H9 (cell line): ENCODE measurements at regions not wholly inside any gene's neighbourhood (a gene's known extent, or its start where the extent isn't known, plus 50 kb on each side); places are given as distances from the start of the nearest gene placed in this dataset.

Experiments used
- DNase-seq: peaks from one replicate; pipeline ENCODE4 v3.0.0-alpha.2; 2017
- H2AFZ ChIP-seq: one replicate; pipeline ENCODE4 v1.6.1; 2013; ENCODE audit warnings: mild to moderate bottlenecking, low read length, control low read depth, moderate library complexity
- H2AK5ac ChIP-seq: 2 replicates; pipeline ENCODE4 v1.6.1; 2013; ENCODE audit warnings: low read length, control low read depth, mixed read lengths; ENCODE audit not compliant: insufficient read length
- H2BK120ac ChIP-seq: one replicate; pipeline ENCODE4 v1.6.1; 2013; ENCODE audit warnings: low read depth, mild to moderate bottlenecking, low read length, control low read depth, inconsistent platforms; ENCODE audit not compliant: poor library complexity, severe bottlenecking
- H2BK12ac ChIP-seq: 2 replicates; pipeline ENCODE4 v1.6.1; 2013; ENCODE audit warnings: low read length, control low read depth, mixed read lengths, low read depth; ENCODE audit not compliant: insufficient read length
- H2BK15ac ChIP-seq: 2 replicates; pipeline ENCODE4 v1.6.1; 2013; ENCODE audit warnings: low read depth, low read length, control low read depth
- H2BK20ac ChIP-seq: one replicate; pipeline ENCODE4 v1.6.1; 2013; ENCODE audit warnings: low read depth, mild to moderate bottlenecking, low read length, control low read depth, inconsistent platforms; ENCODE audit not compliant: poor library complexity, severe bottlenecking
- H2BK5ac ChIP-seq: 2 replicates; pipeline ENCODE4 v1.6.1; 2013; ENCODE audit warnings: low read length, control low read depth, mixed read lengths; ENCODE audit not compliant: insufficient read length
- H3K14ac ChIP-seq: 2 replicates; pipeline ENCODE4 v1.6.1; 2013; ENCODE audit warnings: low read length, control low read depth; ENCODE audit not compliant: insufficient read depth
- H3K18ac ChIP-seq: 2 replicates; pipeline ENCODE4 v1.6.1; 2013; ENCODE audit warnings: low read depth, mild to moderate bottlenecking, mixed read lengths, low read length, control low read depth; ENCODE audit not compliant: insufficient read length
- H3K23ac ChIP-seq: 2 replicates; pipeline ENCODE4 v1.6.1; 2013; ENCODE audit warnings: low read length, control low read depth, mixed read lengths, low read depth; ENCODE audit not compliant: insufficient read length
- H3K23me2 ChIP-seq: 2 replicates; pipeline ENCODE4 v1.6.1; 2013; ENCODE audit warnings: low read depth, mild to moderate bottlenecking, mixed read lengths, low read length, control low read depth; ENCODE audit not compliant: insufficient read length, poor library complexity, severe bottlenecking
- H3K27ac ChIP-seq: 2 replicates; pipeline ENCODE4 v1.5.1; 2013; ENCODE audit warnings: low read length, control low read depth, mixed read lengths, low read depth; ENCODE audit not compliant: insufficient read length
- H3K27me3 ChIP-seq: 2 replicates; pipeline ENCODE4 v1.6.1; 2013; ENCODE audit warnings: low read length, control low read depth, inconsistent platforms; ENCODE audit not compliant: insufficient read depth
- H3K4ac ChIP-seq: 2 replicates; pipeline ENCODE4 v1.6.1; 2013; ENCODE audit warnings: low read depth, mild to moderate bottlenecking, control low read depth, inconsistent platforms, low read length, moderate library complexity
- H3K4me1 ChIP-seq: 2 replicates; pipeline ENCODE4 v1.6.1; 2013; ENCODE audit warnings: low read length, control low read depth, inconsistent platforms; ENCODE audit not compliant: insufficient read depth
- H3K4me2 ChIP-seq: 2 replicates; pipeline ENCODE4 v1.6.1; 2013; ENCODE audit warnings: low read length, control low read depth, mixed read lengths; ENCODE audit not compliant: insufficient read length, insufficient read depth
- H3K56ac ChIP-seq: 2 replicates; pipeline ENCODE4 v1.6.1; 2013; ENCODE audit warnings: low read depth, mild to moderate bottlenecking, mixed read lengths, low read length, control low read depth; ENCODE audit not compliant: insufficient read length
- H3K79me1 ChIP-seq: 2 replicates; pipeline ENCODE4 v1.6.1; 2013; ENCODE audit warnings: low read depth, mild to moderate bottlenecking, moderate library complexity, low read length, control low read depth, inconsistent platforms; ENCODE audit not compliant: insufficient read depth, poor library complexity, severe bottlenecking
- H3K79me2 ChIP-seq: 2 replicates; pipeline ENCODE4 v1.6.1; 2013; ENCODE audit warnings: low read length, control low read depth, inconsistent platforms; ENCODE audit not compliant: insufficient read depth
- H3K9ac ChIP-seq: 2 replicates; pipeline ENCODE4 v1.6.1; 2013; ENCODE audit warnings: low read length, control low read depth, mixed read lengths; ENCODE audit not compliant: insufficient read length; ENCODE audit errors: extremely low read depth
- H3K9me3 ChIP-seq: one replicate; pipeline ENCODE4 v1.6.1; 2013; ENCODE audit warnings: low read depth, low read length, inconsistent platforms; ENCODE audit not compliant: control insufficient read depth
- H3T11ph ChIP-seq: one replicate; pipeline ENCODE4 v1.6.1; 2013; ENCODE audit warnings: mild to moderate bottlenecking, low read length, control low read depth, inconsistent platforms
- H4K20me1 ChIP-seq: one replicate; pipeline ENCODE4 v1.6.1; 2013; ENCODE audit not compliant: control insufficient read depth, insufficient read length, insufficient read depth
- H4K5ac ChIP-seq: 2 replicates; pipeline ENCODE4 v1.6.1; 2013; ENCODE audit warnings: low read depth, mild to moderate bottlenecking, mixed read lengths, low read length, control low read depth; ENCODE audit not compliant: insufficient read length
- H4K8ac ChIP-seq: replicated peaks from 2 replicates; pipeline ENCODE4 v1.6.1; 2013; ENCODE audit warnings: low read length, control low read depth, mixed read lengths, low read depth; ENCODE audit not compliant: insufficient read length
- H4K91ac ChIP-seq: 2 replicates; pipeline ENCODE4 v1.6.1; 2013; ENCODE audit warnings: low read depth, mild to moderate bottlenecking, moderate library complexity, mixed read lengths, low read length, control low read depth; ENCODE audit not compliant: insufficient read length
- H3K27ac Mint-ChIP-seq, 3 experiments: 2 replicates in 2 of 3; 3 replicates in 1 of 3; pipeline ENCODE4 v1.8.0; 2020 to 2021; ENCODE audit warnings: mixed read lengths in 3 of 3, mild to moderate bottlenecking in 1 of 3, moderate library complexity in 1 of 3
- H3K27me3 Mint-ChIP-seq: 2 replicates; pipeline ENCODE4 v1.8.0; 2021; ENCODE audit warnings: low read depth, mild to moderate bottlenecking, moderate library complexity, mixed read lengths
- H3K36me3 Mint-ChIP-seq, 3 experiments: 2 replicates in 2 of 3; 3 replicates in 1 of 3; pipeline ENCODE4 v1.8.0; 2020 to 2021; ENCODE audit warnings: low read depth in 3 of 3, mixed read lengths in 3 of 3; ENCODE audit not compliant: insufficient read depth in 1 of 3
- H3K4me1 Mint-ChIP-seq, 2 experiments: 2 replicates each; pipeline ENCODE4 v1.8.0; 2020; ENCODE audit warnings: mixed read lengths in 2 of 2
- H3K4me3 Mint-ChIP-seq, 2 experiments: 2 replicates in 1 of 2; 3 replicates in 1 of 2; pipeline ENCODE4 v1.8.0; 2020 to 2021; ENCODE audit warnings: mild to moderate bottlenecking in 2 of 2, mixed read lengths in 2 of 2, moderate library complexity in 1 of 2
- H3K9me3 Mint-ChIP-seq, 2 experiments: 2 replicates in 1 of 2; 3 replicates in 1 of 2; pipeline ENCODE4 v1.8.0; 2020; ENCODE audit warnings: mild to moderate bottlenecking in 2 of 2, mixed read lengths in 2 of 2, moderate library complexity in 1 of 2
- WGBS: extraction: QIAGEN DNeasy Blood & Tissue Kit; methylation state at CpG from one replicate; pipeline ENCODE4 v1.1.7; 2013; ENCODE audit warnings: missing lambda C conversion rate, low lambda C conversion rate, mixed read lengths; ENCODE audit not compliant: insufficient read length; ENCODE audit errors: extremely low coverage; 5-methylcytosine and 5-hydroxymethylcytosine counted together
- TF ChIP-seq, protein P1 (sequence below): fragments of 200-600 bp; sonication (generic); conservative IDR thresholded peaks from 3 replicates; pipeline ENCODE4 v1.8.0; 2021; ENCODE audit warnings: antibody characterized with exemption, mild to moderate bottlenecking

DNA sequence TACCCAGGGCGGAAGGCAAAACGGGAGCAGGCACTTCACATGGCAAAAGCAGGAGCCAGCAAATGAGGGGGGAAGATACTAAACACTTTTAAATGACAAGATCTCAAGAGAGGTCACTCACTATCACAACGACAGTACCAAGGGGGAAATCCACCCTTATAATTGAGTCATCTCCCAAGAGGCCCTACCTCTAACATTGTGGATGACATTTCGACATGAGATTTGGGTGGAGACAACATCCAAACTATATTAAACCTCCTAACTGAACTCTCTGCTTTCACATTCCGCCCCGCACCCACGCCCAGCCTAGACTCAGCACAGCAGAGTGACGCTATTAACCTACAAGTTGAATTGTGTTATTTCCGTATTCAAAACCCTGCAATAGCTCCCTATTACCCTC, 76.7 kb upstream of the SCAF11 start:
- Mint-ChIP-seq H3K4me3 (no peak overlapping the region), H3K27ac (no peak overlapping the region), H3K27me3 (no peaks in the 10 kb centered on the region; the same call in 1 of the 2 replicates), H3K4me1 (peaks cover 0 to 2% of the 10 kb centered on the region in 2 experiments; a peak in 1 of 4 replicates), H3K36me3 (no peaks in the 10 kb centered on the region; a peak in 1 of 7 replicates), H3K9me3 (peaks cover 6 to 10% of the 10 kb centered on the region in 2 experiments; a peak in 4 of 5 replicates)
- no peak overlapping the region for H4K8ac ChIP-seq
- no peak overlapping the region for H4K91ac ChIP-seq
- no peaks in the 10 kb centered on the region for H4K20me1 ChIP-seq
- TF ChIP-seq, protein P1, sequence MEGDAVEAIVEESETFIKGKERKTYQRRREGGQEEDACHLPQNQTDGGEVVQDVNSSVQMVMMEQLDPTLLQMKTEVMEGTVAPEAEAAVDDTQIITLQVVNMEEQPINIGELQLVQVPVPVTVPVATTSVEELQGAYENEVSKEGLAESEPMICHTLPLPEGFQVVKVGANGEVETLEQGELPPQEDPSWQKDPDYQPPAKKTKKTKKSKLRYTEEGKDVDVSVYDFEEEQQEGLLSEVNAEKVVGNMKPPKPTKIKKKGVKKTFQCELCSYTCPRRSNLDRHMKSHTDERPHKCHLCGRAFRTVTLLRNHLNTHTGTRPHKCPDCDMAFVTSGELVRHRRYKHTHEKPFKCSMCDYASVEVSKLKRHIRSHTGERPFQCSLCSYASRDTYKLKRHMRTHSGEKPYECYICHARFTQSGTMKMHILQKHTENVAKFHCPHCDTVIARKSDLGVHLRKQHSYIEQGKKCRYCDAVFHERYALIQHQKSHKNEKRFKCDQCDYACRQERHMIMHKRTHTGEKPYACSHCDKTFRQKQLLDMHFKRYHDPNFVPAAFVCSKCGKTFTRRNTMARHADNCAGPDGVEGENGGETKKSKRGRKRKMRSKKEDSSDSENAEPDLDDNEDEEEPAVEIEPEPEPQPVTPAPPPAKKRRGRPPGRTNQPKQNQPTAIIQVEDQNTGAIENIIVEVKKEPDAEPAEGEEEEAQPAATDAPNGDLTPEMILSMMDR = no peak
- H3K4ac ChIP-seq = no peak overlapping the region
- H3K79me2 ChIP-seq = no peaks in the 10 kb centered on the region
- no peaks in the 10 kb centered on the region for H3K27me3 ChIP-seq
- H2AK5ac ChIP-seq = no peak overlapping the region
- H3K23me2 ChIP-seq = no peaks in the 10 kb centered on the region
- H3K27ac ChIP-seq = no peak overlapping the region
- H2BK12ac ChIP-seq = no peak overlapping the region
- no peak overlapping the region for H3K9ac ChIP-seq
- DNase-seq = no peak
- H3K56ac ChIP-seq = no peak overlapping the region
- no peak overlapping the region for H3K4me2 ChIP-seq
- no peak overlapping the region for H3K23ac ChIP-seq
- H2BK15ac ChIP-seq = no peak overlapping the region
- no peak overlapping the region for H2BK120ac ChIP-seq
- no peak overlapping the region for H2BK20ac ChIP-seq
- no peaks in the 10 kb centered on the region for H3K9me3 ChIP-seq
- H3T11ph ChIP-seq = no peak overlapping the region
- H3K18ac ChIP-seq = no peak overlapping the region
- H3K79me1 ChIP-seq = no peaks in the 10 kb centered on the region
- no peak overlapping the region for H4K5ac ChIP-seq
- no peak overlapping the region for H2AFZ ChIP-seq
- no peak overlapping the region for H3K14ac ChIP-seq
- no peak overlapping the region for H2BK5ac ChIP-seq
- H3K4me1 ChIP-seq = no peaks in the 10 kb centered on the region
- WGBS = no CpG with 5 or more reads among the region's 9 CpGs
